ENCODE measurements at regions not wholly inside any gene's neighbourhood (a gene's known extent, or its start where the extent isn't known, plus 50 kb on each side); places are given as distances from the start of the nearest gene placed in this dataset.
"Not testable (repeated sequence)": the region's sequence is repeated elsewhere in the genome, so short reads cannot be mapped to it uniquely, and the experiment has no call there.

GRCh38 chr16:26510924-26511323 lies 555.8 kb upstream of the C16orf82 start:
- DNase-seq, result no peak

GRCh38 chr16:26511463-26511862 lies 555.3 kb upstream of the C16orf82 start:
- DNase-seq, result no peak

DNA sequence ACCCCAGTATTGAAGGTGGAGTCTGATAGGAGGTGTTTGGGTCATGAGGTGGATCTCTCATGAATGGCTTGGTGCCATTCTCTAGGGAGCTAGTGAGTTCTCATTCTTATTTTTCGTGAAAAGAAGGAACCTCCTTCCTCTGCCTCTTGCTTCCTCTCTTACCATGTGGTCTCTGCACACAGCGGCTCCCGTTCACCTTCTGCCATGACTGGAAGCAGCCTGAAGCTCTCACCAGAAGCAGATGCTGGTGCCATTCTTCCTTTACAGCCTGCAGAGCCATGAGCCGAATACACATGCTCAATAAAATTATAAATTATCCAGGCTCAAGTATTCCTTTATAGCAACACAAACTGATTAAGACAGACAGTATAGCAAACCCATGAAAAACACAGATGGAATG lies 545.1 kb upstream of the C16orf82 start:
- no peak for DNase-seq

DNA sequence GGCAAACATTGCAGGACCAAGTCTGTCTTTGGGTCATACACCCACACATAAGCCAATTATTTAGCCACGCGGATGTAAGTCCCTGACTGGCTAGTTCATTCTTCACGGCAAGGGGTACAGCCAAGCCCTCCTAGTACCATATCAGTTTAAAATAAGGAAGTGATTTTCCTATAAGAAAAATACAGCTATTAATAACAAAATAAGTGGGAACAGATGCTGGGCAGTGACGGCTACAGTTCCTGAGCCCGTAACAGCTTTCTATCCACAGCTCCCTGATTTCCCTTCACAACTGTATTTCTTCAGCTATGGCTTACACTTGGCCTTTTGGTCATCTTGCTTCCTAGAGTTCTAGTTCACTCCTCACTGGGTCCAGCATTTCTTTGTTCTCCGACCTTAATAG lies 542.4 kb upstream of the C16orf82 start:
- DNase-seq, result no peak

DNA sequence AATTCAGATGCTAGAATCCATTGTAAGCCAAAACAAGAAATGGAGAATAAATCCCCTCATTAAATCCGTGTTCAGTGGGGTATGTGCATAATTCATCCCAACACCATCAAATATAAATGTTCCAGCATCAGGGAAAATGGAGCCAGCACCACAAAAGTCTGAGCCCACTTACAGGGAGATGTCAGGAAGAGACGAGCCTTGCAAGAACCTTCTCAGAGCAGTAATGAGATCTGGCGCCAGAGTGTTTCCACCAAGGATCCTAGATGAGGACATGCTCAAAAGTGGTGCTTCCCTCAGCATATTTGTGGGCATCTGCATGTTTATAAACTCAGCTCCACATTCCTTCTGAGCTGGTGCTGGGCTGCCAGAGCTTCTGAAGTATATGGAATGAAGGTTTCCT lies 541.9 kb upstream of the C16orf82 start:
- no peak for DNase-seq

GRCh38 chr16:26525856-26526255 lies 540.9 kb upstream of the C16orf82 start:
- no peak for DNase-seq

GRCh38 chr16:26526633-26527032 lies 540.1 kb upstream of the C16orf82 start:
- no peak for DNase-seq

- DNase-seq, result no peak
Observed at GRCh38 chr16:26530584-26531289, 536.0 kb upstream of the C16orf82 start.

GRCh38 chr16:26531290-26531730 lies 535.4 kb upstream of the C16orf82 start:
- DNase-seq, result no peak

DNA sequence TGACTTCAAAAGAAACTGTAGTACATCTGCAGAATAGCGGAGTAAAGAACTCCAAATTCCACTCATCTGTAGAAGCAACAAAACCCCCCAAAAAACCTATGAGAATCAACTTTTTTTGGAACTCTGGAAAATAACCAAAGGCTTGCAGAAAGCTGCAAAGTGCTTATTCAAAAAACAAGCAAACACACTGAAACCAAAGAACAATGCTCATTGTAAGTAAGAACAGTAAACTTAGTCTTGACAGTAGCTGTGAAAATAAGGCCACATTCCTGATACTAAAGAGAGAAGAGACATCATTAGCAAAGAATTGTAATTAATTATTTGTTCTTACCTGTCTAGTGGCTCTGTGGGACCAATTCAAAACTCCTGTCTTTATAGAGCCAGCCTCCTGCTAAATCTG lies 534.3 kb upstream of the C16orf82 start:
- DNase-seq, result no peak

DNA sequence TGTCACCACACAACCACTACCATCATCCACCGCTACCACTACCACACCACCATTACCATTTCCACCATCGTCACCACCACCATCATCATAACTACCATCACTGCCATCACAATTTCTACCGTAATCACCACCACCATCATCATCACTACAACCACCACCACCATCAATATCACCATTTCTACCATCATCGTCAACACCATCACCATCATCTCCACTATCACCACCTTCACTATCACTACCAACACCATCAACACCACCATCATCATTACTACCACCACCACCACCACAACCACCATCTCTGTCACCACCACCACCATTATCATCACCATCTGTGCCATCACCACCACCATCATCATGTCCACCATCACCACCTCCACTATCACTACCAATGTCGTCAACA lies 524.5 kb upstream of the C16orf82 start:
- no peak for DNase-seq

DNA sequence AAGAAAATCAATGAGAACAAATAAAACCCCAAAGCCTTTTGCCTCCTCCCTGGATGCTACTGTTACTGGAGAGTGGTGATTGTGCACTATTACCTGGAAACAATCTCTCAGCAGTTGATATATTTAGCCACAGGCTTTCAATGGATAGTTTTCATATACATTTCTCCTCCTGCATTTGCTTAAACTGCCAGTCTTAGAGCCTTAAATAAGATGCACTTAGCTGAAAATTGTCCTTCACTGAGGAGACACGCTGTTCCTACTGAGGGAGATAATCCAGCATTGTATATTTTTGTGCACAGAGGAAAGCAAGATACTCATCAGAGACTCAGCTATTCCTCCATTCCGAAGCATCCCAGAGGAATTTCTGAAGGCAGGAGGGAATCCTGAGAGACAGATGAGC lies 520.2 kb upstream of the C16orf82 start:
- no peak for DNase-seq

GRCh38 chr16:26547681-26548080 lies 519.0 kb upstream of the C16orf82 start:
- no peak for DNase-seq

DNA sequence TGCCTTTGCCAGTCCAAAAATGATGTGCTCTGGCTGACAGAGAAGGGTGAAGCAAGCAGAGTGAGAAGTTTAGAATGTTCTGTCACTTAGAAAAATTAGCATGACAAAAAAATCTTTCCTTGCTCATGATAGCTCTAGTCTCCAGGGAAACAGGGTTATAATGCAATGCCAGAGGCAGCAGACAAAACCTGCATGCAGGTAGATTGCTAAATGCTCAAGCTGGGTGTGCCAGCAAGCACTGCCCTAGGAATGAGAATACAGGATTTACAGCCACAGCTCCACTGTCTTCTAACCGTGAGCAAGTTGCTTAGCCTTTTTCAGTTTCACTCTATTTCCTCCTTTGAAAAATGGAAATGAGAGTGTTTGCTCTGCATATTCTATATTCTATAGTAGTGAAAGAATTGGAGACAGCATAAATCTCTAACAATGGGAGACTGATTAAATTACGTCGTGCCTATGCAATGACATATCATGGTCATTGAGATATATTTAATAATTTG lies 516.6 kb upstream of the C16orf82 start:
- DNase-seq, result no peak

- DNase-seq, result no peak
Observed at GRCh38 chr16:26554030-26554429, 512.7 kb upstream of the C16orf82 start.

DNA sequence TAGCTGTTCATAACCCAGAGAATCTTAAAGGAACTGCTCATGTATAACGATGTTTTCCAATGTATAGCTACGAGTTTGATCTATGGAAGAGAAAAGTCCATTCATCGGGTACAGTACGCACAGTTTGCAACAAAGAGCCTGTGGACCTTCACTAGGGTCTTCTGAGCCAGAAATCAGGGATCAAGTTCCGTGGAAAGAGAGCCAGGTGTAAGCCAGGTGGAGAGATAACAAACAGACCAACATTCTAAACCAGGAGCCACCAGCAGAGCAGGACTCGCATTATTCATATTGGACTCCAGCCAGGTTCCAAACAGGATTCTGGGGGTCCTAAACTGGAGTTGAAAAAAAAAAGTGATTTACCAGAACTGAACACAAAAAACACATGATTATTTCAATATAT lies 505.4 kb upstream of the C16orf82 start:
- no peak for DNase-seq

GRCh38 chr16:26563018-26563417 lies 503.7 kb upstream of the C16orf82 start:
- DNase-seq, result no peak

- DNase-seq, result no peak
Observed at GRCh38 chr16:26567356-26567755, 499.4 kb upstream of the C16orf82 start.

DNA sequence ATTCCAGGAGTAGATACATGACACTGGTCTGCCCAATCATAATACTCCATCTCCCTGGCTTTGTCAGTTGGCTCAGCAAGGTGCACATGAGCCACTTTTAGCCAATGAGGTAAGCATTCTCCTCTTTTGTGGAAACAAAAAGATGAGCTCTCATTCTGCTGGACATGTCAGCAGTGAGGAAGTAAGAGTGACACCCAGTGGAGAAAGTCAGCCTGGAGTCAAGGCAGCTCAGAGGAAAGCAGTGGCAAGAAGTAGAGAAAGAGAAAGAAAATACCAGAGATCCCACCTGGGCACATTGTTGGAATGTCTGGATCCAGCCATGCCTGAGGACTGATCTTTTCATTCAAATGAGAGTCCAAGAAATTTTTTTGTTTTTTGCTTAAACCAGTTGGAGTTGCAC lies 496.9 kb upstream of the C16orf82 start:
- DNase-seq, result no peak

GRCh38 chr16:26578748-26579147 lies 488.0 kb upstream of the C16orf82 start:
- DNase-seq, result no peak

GRCh38 chr16:26583803-26584202 lies 482.9 kb upstream of the C16orf82 start:
- DNase-seq, result no peak

GRCh38 chr16:26593700-26594099 lies 473.0 kb upstream of the C16orf82 start:
- DNase-seq, result no peak

GRCh38 chr16:26594666-26595065 lies 472.1 kb upstream of the C16orf82 start:
- DNase-seq, result no peak

- no peak for DNase-seq
Observed at GRCh38 chr16:26595199-26595598, 471.5 kb upstream of the C16orf82 start.

DNA sequence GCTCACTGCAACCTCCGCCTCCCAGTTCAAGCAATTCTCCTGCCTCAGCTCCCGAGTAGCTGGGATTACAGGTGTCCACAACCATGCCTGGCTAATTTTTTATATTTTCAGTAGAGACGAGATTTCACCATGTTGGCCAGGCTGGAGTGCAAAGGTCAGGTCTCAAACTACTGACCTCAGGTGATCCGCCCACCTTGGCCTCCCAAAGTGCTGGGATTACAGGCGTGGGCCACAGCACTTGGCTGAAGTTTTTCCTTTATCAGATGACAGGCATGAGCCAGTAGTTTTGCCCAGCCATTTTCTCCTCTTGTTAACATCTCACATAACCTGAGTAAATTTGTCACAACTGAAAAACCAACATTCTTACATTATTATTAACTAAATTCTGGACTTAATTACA lies 470.7 kb upstream of the C16orf82 start:
- DNase-seq, result not testable (repeated sequence)

Data from KG1 (cell line).